Uterus (tissue), 3 donors: ENCODE measurements at regions not wholly inside any gene's neighbourhood (a gene's known extent, or its start where the extent isn't known, plus 50 kb on each side); places are given as distances from the start of the nearest gene placed in this dataset.
A peak's percentile ranks its signal among the peaks of the same experiment; 100 is the strongest.

Experiments used
- DNase-seq, 2 donors: peaks; one replicate each; pipeline ENCODE4 v3.0.0-alpha.2; 2019 to 2020
- H3K27ac ChIP-seq, 2 donors: fragments of 200-600 bp; sonication (generic); 1 replicate in 1 of 2; 2 replicates in 1 of 2; pipeline ENCODE4 v1.5.1; 2016 to 2018
- H3K27me3 ChIP-seq, 2 donors: fragments of 200-600 bp; sonication (generic); one replicate each; pipeline ENCODE4 v1.5.1; 2018 to 2019; ENCODE audit warnings: control low read depth in 1 of 2
- H3K36me3 ChIP-seq, 2 donors: fragments of 200-600 bp; sonication (generic); one replicate each; pipeline ENCODE4 v1.5.1; 2019; ENCODE audit warnings: control low read depth in 1 of 2
- H3K4me1 ChIP-seq, 2 donors: fragments of 200-600 bp; sonication (generic); one replicate each; pipeline ENCODE4 v1.5.1; 2018 to 2019; ENCODE audit warnings: control low read depth in 1 of 2
- H3K4me3 ChIP-seq, 2 donors: fragments of 200-600 bp; sonication (generic); 1 replicate in 1 of 2; 2 replicates in 1 of 2; pipeline ENCODE4 v1.5.1; 2018 to 2019; ENCODE audit warnings: mild to moderate bottlenecking in 1 of 2
- H3K9me3 ChIP-seq, 2 donors: fragments of 200-600 bp; sonication (generic); one replicate each; pipeline ENCODE4 v1.5.1; 2019; ENCODE audit warnings: control low read depth in 1 of 2
- POLR2A ChIP-seq, 2 donors: fragments of 450-650 bp; IDR thresholded peaks; one replicate each; pipeline ENCODE4 v1.6.1; 2016; ENCODE audit warnings: antibody characterized with exemption in 2 of 2, mild to moderate bottlenecking in 1 of 2, moderate library complexity in 1 of 2
- intact Hi-C: fragments of 100-400 bp; cut with DNase I; formaldehyde crosslinking; loops from one replicate; pipeline ENCODE4 v1.15.1; 2023; ENCODE audit warnings: low total_unique reads
- TF ChIP-seq, protein P1 (sequence below), 4 experiments: fragments of 200-600 bp in 2 of 4; fragments of 450-650 bp in 2 of 4; sonication (generic) in 2 of 4; IDR thresholded peaks; one replicate each; pipeline ENCODE4 v1.5.1; 2016 to 2019; ENCODE audit warnings: antibody characterized with exemption in 4 of 4, mild to moderate bottlenecking in 2 of 4, moderate library complexity in 1 of 4
- donor health status: DM: yes; HTN: yes; CAD: no.

- DNase-seq, result no peak
- Histone ChIP-seq H3K27me3 (no peaks in the 10 kb centered on the region), H3K4me1 (peaks cover 4% of the 10 kb centered on the region in 2 donors), H3K4me3 (no peak overlapping the region), H3K36me3 (no peaks in the 10 kb centered on the region), H3K9me3 (no peaks in the 10 kb centered on the region), H3K27ac (no peak overlapping the region)
- intact Hi-C loops, result no loop called here
- no peak for TF ChIP-seq POLR2A (IDR thresholded peaks at IDR 0.05)
- TF ChIP-seq, protein P1, sequence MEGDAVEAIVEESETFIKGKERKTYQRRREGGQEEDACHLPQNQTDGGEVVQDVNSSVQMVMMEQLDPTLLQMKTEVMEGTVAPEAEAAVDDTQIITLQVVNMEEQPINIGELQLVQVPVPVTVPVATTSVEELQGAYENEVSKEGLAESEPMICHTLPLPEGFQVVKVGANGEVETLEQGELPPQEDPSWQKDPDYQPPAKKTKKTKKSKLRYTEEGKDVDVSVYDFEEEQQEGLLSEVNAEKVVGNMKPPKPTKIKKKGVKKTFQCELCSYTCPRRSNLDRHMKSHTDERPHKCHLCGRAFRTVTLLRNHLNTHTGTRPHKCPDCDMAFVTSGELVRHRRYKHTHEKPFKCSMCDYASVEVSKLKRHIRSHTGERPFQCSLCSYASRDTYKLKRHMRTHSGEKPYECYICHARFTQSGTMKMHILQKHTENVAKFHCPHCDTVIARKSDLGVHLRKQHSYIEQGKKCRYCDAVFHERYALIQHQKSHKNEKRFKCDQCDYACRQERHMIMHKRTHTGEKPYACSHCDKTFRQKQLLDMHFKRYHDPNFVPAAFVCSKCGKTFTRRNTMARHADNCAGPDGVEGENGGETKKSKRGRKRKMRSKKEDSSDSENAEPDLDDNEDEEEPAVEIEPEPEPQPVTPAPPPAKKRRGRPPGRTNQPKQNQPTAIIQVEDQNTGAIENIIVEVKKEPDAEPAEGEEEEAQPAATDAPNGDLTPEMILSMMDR (IDR thresholded peaks at IDR 0.05), result no peak
Measured at GRCh38 chr10:63765126-63765525, 243.9 kb downstream of the REEP3 start.

GRCh38 chr10:63766745-63767137 lies 245.5 kb downstream of the REEP3 start:
- intact Hi-C loops, result no loop called here
- no peaks in the 10 kb centered on the region for H3K27me3 ChIP-seq
- H3K9me3 ChIP-seq, result no peaks in the 10 kb centered on the region
- H3K4me3 ChIP-seq, result no peak overlapping the region
- H3K36me3 ChIP-seq, result no peaks in the 10 kb centered on the region
- no peak for TF ChIP-seq POLR2A (IDR thresholded peaks at IDR 0.05)
- H3K4me1 ChIP-seq, result peaks cover 4% of the 10 kb centered on the region in 2 donors
- DNase-seq, result no peak
- H3K27ac ChIP-seq, result peak overlapping the region; percentile 29 to 46

GRCh38 chr10:63767138-63767801 lies 246.1 kb downstream of the REEP3 start:
- Histone ChIP-seq H3K27ac (peak overlapping the region; percentile 29 to 46), H3K4me3 (no peak overlapping the region), H3K27me3 (no peaks in the 10 kb centered on the region), H3K36me3 (no peaks in the 10 kb centered on the region), H3K4me1 (peaks cover 4% of the 10 kb centered on the region in 2 donors), H3K9me3 (no peaks in the 10 kb centered on the region)
- intact Hi-C loops, result no loop called here
- no peak for DNase-seq
- TF ChIP-seq, protein P1 (IDR thresholded peaks at IDR 0.05), result peak; percentile 38 to 58 (median 46)
- TF ChIP-seq POLR2A (IDR thresholded peaks at IDR 0.05), result no peak

GRCh38 chr10:63769367-63769766 lies 248.2 kb downstream of the REEP3 start:
- Histone ChIP-seq H3K4me1 (peaks cover 4% of the 10 kb centered on the region in 2 donors), H3K27ac (no peak overlapping the region), H3K36me3 (no peaks in the 10 kb centered on the region), H3K4me3 (no peak overlapping the region), H3K27me3 (no peaks in the 10 kb centered on the region), H3K9me3 (no peaks in the 10 kb centered on the region)
- TF ChIP-seq POLR2A (IDR thresholded peaks at IDR 0.05), result no peak
- TF ChIP-seq, protein P1 (IDR thresholded peaks at IDR 0.05), result no peak
- no peak for DNase-seq
- intact Hi-C loops, result no loop called here

GRCh38 chr10:63770523-63770922 lies 249.3 kb downstream of the REEP3 start:
- Histone ChIP-seq H3K36me3 (no peaks in the 10 kb centered on the region), H3K27me3 (no peaks in the 10 kb centered on the region), H3K4me3 (no peak overlapping the region), H3K9me3 (no peaks in the 10 kb centered on the region), H3K4me1 (peaks cover 4% of the 10 kb centered on the region in 2 donors), H3K27ac (no peak overlapping the region)
- intact Hi-C loops, result no loop called here
- no peak for DNase-seq
- TF ChIP-seq, protein P1 (IDR thresholded peaks at IDR 0.05), result no peak
- TF ChIP-seq POLR2A (IDR thresholded peaks at IDR 0.05), result no peak
